Amygdala (tissue), 56 donors: ENCODE measurements at regions not wholly inside any gene's neighbourhood (a gene's known extent, or its start where the extent isn't known, plus 50 kb on each side); places are given as distances from the start of the nearest gene placed in this dataset.

Experiments used
- DNase-seq, 56 donors: peaks; one replicate each; lab custom pipeline; 2025; lab: John Stamatoyannopoulos, UW

- no peak for DNase-seq
Observed at GRCh38 chr7:41315764-41316163, 387.1 kb downstream of the INHBA start.

GRCh38 chr7:41313171-41313570 is 389.7 kb downstream of the INHBA start:
- DNase-seq: no peak

- DNase-seq: no peak
Observed at GRCh38 chr7:41312235-41312634, 390.7 kb downstream of the INHBA start.

- DNase-seq: no peak
Observed at GRCh38 chr7:41311301-41311700, 391.6 kb downstream of the INHBA start.

- no peak for DNase-seq
Observed at GRCh38 chr7:41306486-41306885, 396.4 kb downstream of the INHBA start.

GRCh38 chr7:41305001-41305400 is 397.9 kb downstream of the INHBA start:
- no peak for DNase-seq

GRCh38 chr7:41303709-41304108 is 399.2 kb downstream of the INHBA start:
- DNase-seq: no peak

GRCh38 chr7:41298409-41298808 is 404.5 kb downstream of the INHBA start:
- DNase-seq: no peak

- no peak for DNase-seq
Observed at GRCh38 chr7:41297166-41297565, 405.7 kb downstream of the INHBA start.

GRCh38 chr7:41295455-41295815 is 407.5 kb downstream of the INHBA start:
- DNase-seq: no peak

GRCh38 chr7:41294556-41295454 is 408.1 kb downstream of the INHBA start:
- no peak for DNase-seq

- no peak for DNase-seq
Observed at GRCh38 chr7:41292487-41292886, 410.4 kb downstream of the INHBA start.

- DNase-seq: no peak
Observed at GRCh38 chr7:41287559-41288335, 415.1 kb downstream of the INHBA start.

GRCh38 chr7:41280491-41280890 is 422.4 kb downstream of the INHBA start:
- DNase-seq: no peak

GRCh38 chr7:41277561-41277960 is 425.3 kb downstream of the INHBA start:
- DNase-seq: no peak

- DNase-seq: no peak
Observed at GRCh38 chr7:41275255-41275654, 427.6 kb downstream of the INHBA start.

GRCh38 chr7:41274179-41274578 is 428.7 kb downstream of the INHBA start:
- DNase-seq: no peak

- no peak for DNase-seq
Observed at GRCh38 chr7:41272664-41273063, 430.2 kb downstream of the INHBA start.

- no peak for DNase-seq
Observed at GRCh38 chr7:41268878-41269277, 434.0 kb downstream of the INHBA start.

GRCh38 chr7:41261080-41261479 is 441.8 kb downstream of the INHBA start:
- no peak for DNase-seq

- no peak for DNase-seq
Observed at GRCh38 chr7:41257660-41258059, 445.2 kb downstream of the INHBA start.
